22Rv1 (cell line): ENCODE measurements at regions not wholly inside any gene's neighbourhood (a gene's known extent, or its start where the extent isn't known, plus 50 kb on each side); places are given as distances from the start of the nearest gene placed in this dataset.

Source experiments
- CTCF ChIP-seq: fragments of 450-650 bp; IDR thresholded peaks from 2 replicates; pipeline ENCODE4 v1.5.1; 2017; ENCODE audit warnings: mild to moderate bottlenecking
- ZFX ChIP-seq: fragments of 450-650 bp; IDR thresholded peaks from 2 replicates; pipeline ENCODE4 v1.6.1; 2017; ENCODE audit warnings: antibody characterized with exemption, borderline replicate concordance

DNA sequence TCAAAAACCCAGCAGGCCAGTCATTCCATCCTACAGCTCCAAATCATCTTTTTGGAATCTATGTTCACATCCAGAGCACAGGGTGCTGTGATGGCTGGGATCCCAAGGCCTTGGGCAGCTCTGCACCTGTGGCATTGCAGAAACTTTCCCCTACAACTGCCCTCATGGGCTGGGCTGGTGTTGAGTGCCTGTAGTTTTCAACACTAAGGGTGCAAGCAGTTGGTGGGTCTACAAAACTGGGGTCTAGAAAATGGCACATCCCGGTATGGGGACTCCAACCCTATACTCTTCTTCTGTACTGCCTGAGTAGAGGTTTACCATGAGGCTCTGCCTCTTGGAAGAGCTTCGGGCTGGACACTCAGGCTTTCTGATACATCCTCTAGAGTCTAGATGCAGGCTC is 95.2 kb upstream of the TEKT4 start:
- TF ChIP-seq CTCF (no peak), ZFX (no peak)
